ENCODE measurements at regions not wholly inside any gene's neighbourhood (a gene's known extent, or its start where the extent isn't known, plus 50 kb on each side); places are given as distances from the start of the nearest gene placed in this dataset.

DNA sequence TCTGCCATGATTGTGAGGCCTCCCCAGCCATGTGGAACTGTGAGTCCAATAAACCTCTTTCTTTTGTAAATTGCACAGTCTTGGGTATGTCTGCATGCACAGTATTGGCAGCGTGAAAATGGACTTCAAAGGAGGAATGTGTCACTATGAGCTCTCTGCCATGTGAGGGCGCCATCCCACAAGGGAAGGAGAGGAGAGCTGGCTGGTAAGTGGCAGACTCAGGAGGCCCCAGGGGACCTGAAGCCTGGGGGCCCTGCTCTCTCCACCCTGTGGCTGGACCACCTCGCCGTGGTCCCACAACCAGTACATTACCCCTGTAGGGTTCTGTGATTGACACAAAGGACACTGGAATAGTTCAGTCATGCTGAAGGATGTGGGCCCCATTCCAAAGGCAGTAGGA is 122.1 kb downstream of the RPIA start:
- Histone ChIP-seq H3K27me3 (ENCODE audit: insufficient read depth, poor library complexity, severe bottlenecking) (no peaks in the 10 kb centered on the region), H3K4me3 (replicated peaks; ENCODE audit: insufficient read depth, low read length) (no peak overlapping the region), H3K27ac (replicated peaks) (no peak overlapping the region)
- no peak for TF ChIP-seq GABPA (IDR thresholded peaks at IDR 0.05; ENCODE audit: low read depth)
- TF ChIP-seq, protein P1, sequence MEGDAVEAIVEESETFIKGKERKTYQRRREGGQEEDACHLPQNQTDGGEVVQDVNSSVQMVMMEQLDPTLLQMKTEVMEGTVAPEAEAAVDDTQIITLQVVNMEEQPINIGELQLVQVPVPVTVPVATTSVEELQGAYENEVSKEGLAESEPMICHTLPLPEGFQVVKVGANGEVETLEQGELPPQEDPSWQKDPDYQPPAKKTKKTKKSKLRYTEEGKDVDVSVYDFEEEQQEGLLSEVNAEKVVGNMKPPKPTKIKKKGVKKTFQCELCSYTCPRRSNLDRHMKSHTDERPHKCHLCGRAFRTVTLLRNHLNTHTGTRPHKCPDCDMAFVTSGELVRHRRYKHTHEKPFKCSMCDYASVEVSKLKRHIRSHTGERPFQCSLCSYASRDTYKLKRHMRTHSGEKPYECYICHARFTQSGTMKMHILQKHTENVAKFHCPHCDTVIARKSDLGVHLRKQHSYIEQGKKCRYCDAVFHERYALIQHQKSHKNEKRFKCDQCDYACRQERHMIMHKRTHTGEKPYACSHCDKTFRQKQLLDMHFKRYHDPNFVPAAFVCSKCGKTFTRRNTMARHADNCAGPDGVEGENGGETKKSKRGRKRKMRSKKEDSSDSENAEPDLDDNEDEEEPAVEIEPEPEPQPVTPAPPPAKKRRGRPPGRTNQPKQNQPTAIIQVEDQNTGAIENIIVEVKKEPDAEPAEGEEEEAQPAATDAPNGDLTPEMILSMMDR (IDR thresholded peaks at IDR 0.05; ENCODE audit: insufficient read depth, low read length): no peak
- TF ChIP-seq SPI1 (IDR thresholded peaks at IDR 0.05; ENCODE audit: borderline replicate concordance, low read depth): no peak
- TF ChIP-seq, protein P2, sequence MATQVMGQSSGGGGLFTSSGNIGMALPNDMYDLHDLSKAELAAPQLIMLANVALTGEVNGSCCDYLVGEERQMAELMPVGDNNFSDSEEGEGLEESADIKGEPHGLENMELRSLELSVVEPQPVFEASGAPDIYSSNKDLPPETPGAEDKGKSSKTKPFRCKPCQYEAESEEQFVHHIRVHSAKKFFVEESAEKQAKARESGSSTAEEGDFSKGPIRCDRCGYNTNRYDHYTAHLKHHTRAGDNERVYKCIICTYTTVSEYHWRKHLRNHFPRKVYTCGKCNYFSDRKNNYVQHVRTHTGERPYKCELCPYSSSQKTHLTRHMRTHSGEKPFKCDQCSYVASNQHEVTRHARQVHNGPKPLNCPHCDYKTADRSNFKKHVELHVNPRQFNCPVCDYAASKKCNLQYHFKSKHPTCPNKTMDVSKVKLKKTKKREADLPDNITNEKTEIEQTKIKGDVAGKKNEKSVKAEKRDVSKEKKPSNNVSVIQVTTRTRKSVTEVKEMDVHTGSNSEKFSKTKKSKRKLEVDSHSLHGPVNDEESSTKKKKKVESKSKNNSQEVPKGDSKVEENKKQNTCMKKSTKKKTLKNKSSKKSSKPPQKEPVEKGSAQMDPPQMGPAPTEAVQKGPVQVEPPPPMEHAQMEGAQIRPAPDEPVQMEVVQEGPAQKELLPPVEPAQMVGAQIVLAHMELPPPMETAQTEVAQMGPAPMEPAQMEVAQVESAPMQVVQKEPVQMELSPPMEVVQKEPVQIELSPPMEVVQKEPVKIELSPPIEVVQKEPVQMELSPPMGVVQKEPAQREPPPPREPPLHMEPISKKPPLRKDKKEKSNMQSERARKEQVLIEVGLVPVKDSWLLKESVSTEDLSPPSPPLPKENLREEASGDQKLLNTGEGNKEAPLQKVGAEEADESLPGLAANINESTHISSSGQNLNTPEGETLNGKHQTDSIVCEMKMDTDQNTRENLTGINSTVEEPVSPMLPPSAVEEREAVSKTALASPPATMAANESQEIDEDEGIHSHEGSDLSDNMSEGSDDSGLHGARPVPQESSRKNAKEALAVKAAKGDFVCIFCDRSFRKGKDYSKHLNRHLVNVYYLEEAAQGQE (IDR thresholded peaks at IDR 0.05; ENCODE audit: insufficient replicate concordance, low read depth): no peak
- no peak for TF ChIP-seq POLR2AphosphoS5 (IDR thresholded peaks at IDR 0.05; ENCODE audit: low read depth)
- no peak for DNase-seq (ENCODE audit: low read depth in 1 of 2, low spot score in 1 of 2)

DNA sequence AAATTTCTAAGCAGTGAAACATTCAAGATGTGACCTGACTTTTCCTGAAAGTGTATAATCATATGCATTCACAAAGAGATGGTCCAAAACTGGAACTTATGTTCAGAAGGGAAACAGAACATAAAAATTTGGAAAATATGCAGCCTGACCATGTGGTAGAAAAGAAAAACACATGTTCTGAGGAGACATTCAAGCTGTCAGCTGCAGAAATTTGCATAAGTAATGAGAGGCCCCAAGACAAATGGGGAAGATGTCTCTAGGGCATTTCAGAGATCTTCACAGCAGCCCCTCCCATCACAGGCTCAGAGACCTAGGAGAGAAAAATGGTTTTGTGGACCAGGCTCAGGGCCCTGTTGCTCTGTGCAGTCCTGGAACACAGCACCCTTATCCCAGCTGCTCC is 123.8 kb downstream of the RPIA start:
- Histone ChIP-seq H3K27me3 (ENCODE audit: insufficient read depth, poor library complexity, severe bottlenecking) (no peaks in the 10 kb centered on the region), H3K27ac (replicated peaks) (no peak overlapping the region), H3K4me3 (replicated peaks; ENCODE audit: insufficient read depth, low read length) (no peak overlapping the region)
- DNase-seq (ENCODE audit: low read depth in 1 of 2, low spot score in 1 of 2): no peak
- TF ChIP-seq POLR2AphosphoS5 (IDR thresholded peaks at IDR 0.05; ENCODE audit: low read depth) (no peak), GABPA (IDR thresholded peaks at IDR 0.05; ENCODE audit: low read depth) (no peak), SPI1 (IDR thresholded peaks at IDR 0.05; ENCODE audit: borderline replicate concordance, low read depth) (no peak)
- TF ChIP-seq, protein P1 (IDR thresholded peaks at IDR 0.05; ENCODE audit: insufficient read depth, low read length): no peak
- TF ChIP-seq, protein P2 (IDR thresholded peaks at IDR 0.05; ENCODE audit: insufficient replicate concordance, low read depth): no peak

DNA sequence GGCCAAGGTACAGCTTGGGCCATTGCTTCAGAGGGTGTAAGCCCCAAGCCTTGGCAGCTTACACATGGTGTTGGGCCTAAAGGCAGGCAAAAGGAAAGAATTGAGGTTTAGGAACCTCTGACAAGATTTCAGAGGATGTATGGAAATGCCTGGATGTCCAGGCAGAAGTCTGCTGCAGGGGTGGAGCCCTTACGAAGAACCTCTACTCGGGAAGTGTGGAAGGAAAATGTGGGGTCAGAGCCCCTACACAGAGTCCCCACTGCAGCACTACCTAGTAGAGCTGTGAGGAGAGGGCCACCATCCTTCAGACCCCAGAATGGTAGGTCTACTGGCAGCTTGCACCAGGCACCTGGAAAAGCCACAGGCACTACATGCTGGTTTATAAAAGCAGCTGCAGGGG is 124.2 kb downstream of the RPIA start:
- no peak for DNase-seq (ENCODE audit: low read depth in 1 of 2, low spot score in 1 of 2)
- Histone ChIP-seq H3K27me3 (ENCODE audit: insufficient read depth, poor library complexity, severe bottlenecking) (no peaks in the 10 kb centered on the region), H3K27ac (replicated peaks) (no peak overlapping the region), H3K4me3 (replicated peaks; ENCODE audit: insufficient read depth, low read length) (no peak overlapping the region)
- TF ChIP-seq POLR2AphosphoS5 (IDR thresholded peaks at IDR 0.05; ENCODE audit: low read depth) (no peak), GABPA (IDR thresholded peaks at IDR 0.05; ENCODE audit: low read depth) (no peak), SPI1 (IDR thresholded peaks at IDR 0.05; ENCODE audit: borderline replicate concordance, low read depth) (no peak)
- TF ChIP-seq, protein P1 (IDR thresholded peaks at IDR 0.05; ENCODE audit: insufficient read depth, low read length): no peak
- TF ChIP-seq, protein P2 (IDR thresholded peaks at IDR 0.05; ENCODE audit: insufficient replicate concordance, low read depth): no peak

Measured in HL-60 (cell line).